K562 (cell line): ENCODE measurements at regions not wholly inside any gene's neighbourhood (a gene's known extent, or its start where the extent isn't known, plus 50 kb on each side); places are given as distances from the start of the nearest gene placed in this dataset.
A peak's percentile ranks its signal among the peaks of the same experiment; 100 is the strongest.

Experiments
- ATAC-seq: fragments of 200-7000 bp; cut with Tn5 transposase; 3 replicates; pipeline ENCODE4 v1.9.1; 2020; ENCODE audit warnings: moderate library complexity
- BruUV-seq: library from RNA; stranded (reverse); fragments of 400-500 nt; replicated peaks from 2 replicates; lab custom pipeline; 2021; lab: Mats Ljungman, UMichigan
- CTCF ChIA-PET: fragments of 300-600 bp; formaldehyde crosslinking; extraction: SDS; loops from one replicate; lab custom pipeline; 2021; ENCODE audit warnings: low intra/inter-chr PET ratio; lab: Yijun Ruan, JAX
- POLR2A ChIA-PET: fragments of 300-600, 350-650 bp; sonication (Branson Sonifier 250); formaldehyde crosslinking; extraction: SDS; loops from one replicate; lab custom pipeline; 2021; ENCODE audit warnings: antibody characterized with exemption, inconsistent platforms; lab: Yijun Ruan, JAX
- DNase-seq, 4 experiments: peaks; one replicate each; pipeline versions ENCODE4 v3.0.0 to v3.0.0-alpha.2; 2011 to 2018; ENCODE audit warnings: low spot score in 3 of 4, mixed read lengths in 3 of 4; ENCODE audit errors: extremely low read depth in 1 of 4
- FAIRE-seq: peaks from 2 replicates; lab custom pipeline; 2011; peaks lifted over from hg19 to GRCh38; lab: Jason Lieb, UNC
- H2AFZ ChIP-seq: 2 replicates; pipeline ENCODE4 v1.6.0; 2011; ENCODE audit warnings: low read depth, low read length, control low read depth, inconsistent platforms
- H3K27ac ChIP-seq: fragments of 200-600 bp; 3 replicates; pipeline ENCODE4 v1.8.0; 2011; ENCODE audit warnings: low read depth, mild to moderate bottlenecking, control low read depth, inconsistent platforms, low read length, moderate library complexity, mixed read lengths; ENCODE audit errors: extremely low read depth
- H3K27me3 ChIP-seq, 2 experiments: fragments of 300-600 bp in 1 of 2; 2 replicates in 1 of 2; 3 replicates in 1 of 2; pipeline versions ENCODE4 v1.6.0 to v1.8.0; 2011; ENCODE audit warnings: inconsistent platforms in 2 of 2, low read length in 2 of 2, mild to moderate bottlenecking in 1 of 2, mixed read lengths in 1 of 2, moderate library complexity in 1 of 2; ENCODE audit not compliant: control insufficient read depth in 2 of 2, insufficient read depth in 2 of 2
- H3K36me3 ChIP-seq: fragments of 300-600 bp; 3 replicates; pipeline ENCODE4 v1.8.0; 2011; ENCODE audit warnings: mild to moderate bottlenecking, low read length, inconsistent platforms; ENCODE audit not compliant: control insufficient read depth, insufficient read depth
- H3K4me1 ChIP-seq, 2 experiments: fragments of 200-600 bp in 1 of 2; replicated peaks in 1 of 2; 2 replicates in 1 of 2; 3 replicates in 1 of 2; pipeline versions ENCODE4 v1.5.1 to v1.8.0; 2011; ENCODE audit warnings: inconsistent platforms in 2 of 2, low read length in 2 of 2, mild to moderate bottlenecking in 1 of 2, mixed read lengths in 1 of 2, moderate library complexity in 1 of 2; ENCODE audit not compliant: control insufficient read depth in 2 of 2, insufficient read depth in 2 of 2
- H3K4me2 ChIP-seq: 2 replicates; pipeline ENCODE4 v1.6.1; 2011; ENCODE audit warnings: low read length, control low read depth, inconsistent platforms, mixed read lengths; ENCODE audit not compliant: insufficient read depth
- H3K4me3 ChIP-seq: fragments of 200-600 bp; sonication (generic), shearing (Covaris generic); 2 replicates; pipeline ENCODE4 v1.5.1; 2016; ENCODE audit warnings: control low read depth, inconsistent platforms
- H3K79me2 ChIP-seq: fragments of 200-600 bp; 3 replicates; pipeline ENCODE4 v1.8.0; 2011; ENCODE audit warnings: low read length, inconsistent platforms; ENCODE audit not compliant: control insufficient read depth, insufficient read depth
- H3K9ac ChIP-seq, 2 experiments: 2 replicates each; pipeline versions ENCODE4 v1.6.0 to v1.6.1; 2011; ENCODE audit warnings: low read depth in 2 of 2, low read length in 2 of 2, control low read depth in 1 of 2, inconsistent platforms in 1 of 2, mild to moderate bottlenecking in 1 of 2, mixed read lengths in 1 of 2; ENCODE audit not compliant: insufficient read depth in 1 of 2
- H3K9me1 ChIP-seq: one replicate; pipeline ENCODE4 v1.6.0; 2011; ENCODE audit warnings: inconsistent platforms, mild to moderate bottlenecking, low read length, moderate library complexity; ENCODE audit not compliant: control insufficient read depth, insufficient read depth
- H3K9me3 ChIP-seq: replicated peaks from 2 replicates; pipeline ENCODE4 v1.5.1; 2011; ENCODE audit warnings: low read depth, low read length, inconsistent platforms; ENCODE audit not compliant: control insufficient read depth, insufficient read depth
- H4K20me1 ChIP-seq: replicated peaks from 2 replicates; pipeline ENCODE4 v1.6.1; 2011; ENCODE audit warnings: low read length, inconsistent platforms, mixed read lengths; ENCODE audit not compliant: control insufficient read depth, insufficient read depth
- C11orf30 ChIP-seq: fragments of 450-650 bp; IDR thresholded peaks from 2 replicates; pipeline ENCODE4 v1.6.1; 2016; ENCODE audit warnings: low read depth, mild to moderate bottlenecking
- FOSL1 ChIP-seq: fragments of 200-800 bp; sonication (Bioruptor generic); conservative IDR thresholded peaks from 2 replicates; pipeline ENCODE4 v1.6.1; 2016; ENCODE audit warnings: missing genetic modification characterization, missing compliant biosample characterization
- HNRNPLL ChIP-seq: fragments of 200-400 bp; formaldehyde crosslinking; IDR thresholded peaks from 2 replicates; pipeline ENCODE4 v1.6.1; 2017; ENCODE audit warnings: low read length, low read depth, mild to moderate bottlenecking; ENCODE audit not compliant: poor library complexity, severe bottlenecking
- MECOM ChIP-seq: fragments of 250-450 bp; sonication (Bioruptor Pico); IDR thresholded peaks from 2 replicates; pipeline ENCODE4 v1.8.0; 2022; ENCODE audit warnings: inconsistent platforms
- RBM17 ChIP-seq: fragments of 200-400 bp; formaldehyde crosslinking; IDR thresholded peaks from 2 replicates; pipeline ENCODE4 v1.6.1; 2017; ENCODE audit warnings: low read depth, mild to moderate bottlenecking, low read length, borderline replicate concordance
- RHOXF2B ChIP-seq: fragments of 250-450 bp; sonication (Bioruptor Pico); conservative IDR thresholded peaks from 2 replicates; pipeline ENCODE4 v1.5.1; 2021
- TAF7 ChIP-seq: fragments of 450-650 bp; IDR thresholded peaks from 2 replicates; pipeline ENCODE4 v1.6.1; 2016; ENCODE audit warnings: missing genetic modification characterization, missing compliant biosample characterization
- ZNF316 ChIP-seq: fragments of 450-650 bp; IDR thresholded peaks from 2 replicates; pipeline ENCODE4 v1.6.1; 2016
- WGBS: fragments of 100-300 bp; shearing (Covaris generic); methylation state at CpG from one replicate; pipeline ENCODE4 v1.1.6; 2016; ENCODE audit warnings: low coverage, mixed read lengths; ENCODE audit not compliant: insufficient coverage; ENCODE audit errors: missing lambda C conversion rate; 5-methylcytosine and 5-hydroxymethylcytosine counted together
- in situ Hi-C: fragments of 300-500 bp; cut with MboI; formaldehyde crosslinking; loops from 4 replicates; pipeline ENCODE4 v1.15.0; 2018; ENCODE audit warnings: inconsistent platforms, mixed read lengths
- intact Hi-C: fragments of 100-400 bp; cut with micrococcal nuclease; formaldehyde crosslinking; loops from 2 replicates; pipeline ENCODE4 v1.14.2; 2022
- TF ChIP-seq, protein P1 (sequence below): fragments of 250-450 bp; sonication (Bioruptor Pico); IDR thresholded peaks from 2 replicates; pipeline ENCODE4 v1.9.0; 2021; ENCODE audit warnings: mild to moderate bottlenecking, inconsistent platforms
- TF ChIP-seq, protein P2 (sequence below): fragments of 450-650 bp; conservative IDR thresholded peaks from 2 replicates; pipeline ENCODE4 v1.6.1; 2016; ENCODE audit warnings: missing genetic modification characterization, low read depth, mild to moderate bottlenecking, missing compliant biosample characterization, moderate library complexity

DNA sequence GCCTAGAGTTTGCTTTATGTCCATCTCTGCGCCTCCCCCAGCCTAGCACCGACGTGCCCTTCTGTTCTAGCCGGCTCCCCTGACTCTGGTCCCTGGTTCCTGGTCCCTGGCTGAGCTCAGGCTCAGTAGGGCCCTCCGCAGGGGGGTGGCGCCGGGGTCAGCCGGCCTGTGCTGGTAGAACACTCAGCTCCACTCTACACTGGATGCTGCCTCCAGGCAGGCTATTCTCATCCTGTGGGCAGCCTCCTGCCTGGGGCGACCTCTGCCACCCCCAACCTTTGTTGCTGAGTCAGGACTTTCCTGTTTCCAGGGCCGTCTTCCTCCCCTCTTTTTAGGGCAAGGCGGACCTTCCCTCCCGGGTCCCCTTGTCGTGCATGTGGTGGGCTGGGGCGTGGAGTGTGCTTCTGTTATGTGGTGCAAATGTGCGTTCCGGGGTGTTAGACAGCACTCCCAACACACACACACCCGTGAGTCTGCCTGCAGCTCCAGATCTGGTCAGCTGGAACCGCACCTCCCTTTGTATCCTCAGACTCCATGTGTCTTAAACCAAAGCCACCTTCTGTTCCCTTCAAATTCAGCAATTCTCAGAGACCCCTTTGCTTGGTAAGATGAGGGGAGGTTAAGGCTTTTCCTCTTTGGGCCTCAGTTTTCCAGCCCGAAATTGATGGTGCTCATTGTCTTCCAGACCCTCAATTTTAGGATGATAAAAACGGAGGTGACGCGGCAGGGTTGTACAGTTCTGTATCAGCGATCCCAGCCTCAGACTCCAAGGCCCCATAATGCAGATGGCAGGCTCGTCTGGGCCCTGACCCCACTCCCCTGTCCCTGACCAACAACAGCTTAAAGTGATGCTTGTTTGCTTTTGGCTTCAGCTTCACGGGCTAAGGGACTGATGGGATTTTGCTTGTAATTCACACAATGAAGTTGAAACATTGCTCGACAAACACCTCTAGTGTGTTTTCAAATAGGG lies 1327.9 kb downstream of the BRD1 start:
- no peak overlapping the region for H3K4me2 ChIP-seq
- FAIRE-seq = no peak

More for the DNA sequence above, 1327.9 kb downstream of the BRD1 start:
- TF ChIP-seq RHOXF2B = no peak
- TF ChIP-seq ZNF316 = peak; percentile 14; the same call in 1 of the 2 replicates
- TF ChIP-seq MECOM (CRISPR knock-in tag) = no peak
- TF ChIP-seq, protein P1, sequence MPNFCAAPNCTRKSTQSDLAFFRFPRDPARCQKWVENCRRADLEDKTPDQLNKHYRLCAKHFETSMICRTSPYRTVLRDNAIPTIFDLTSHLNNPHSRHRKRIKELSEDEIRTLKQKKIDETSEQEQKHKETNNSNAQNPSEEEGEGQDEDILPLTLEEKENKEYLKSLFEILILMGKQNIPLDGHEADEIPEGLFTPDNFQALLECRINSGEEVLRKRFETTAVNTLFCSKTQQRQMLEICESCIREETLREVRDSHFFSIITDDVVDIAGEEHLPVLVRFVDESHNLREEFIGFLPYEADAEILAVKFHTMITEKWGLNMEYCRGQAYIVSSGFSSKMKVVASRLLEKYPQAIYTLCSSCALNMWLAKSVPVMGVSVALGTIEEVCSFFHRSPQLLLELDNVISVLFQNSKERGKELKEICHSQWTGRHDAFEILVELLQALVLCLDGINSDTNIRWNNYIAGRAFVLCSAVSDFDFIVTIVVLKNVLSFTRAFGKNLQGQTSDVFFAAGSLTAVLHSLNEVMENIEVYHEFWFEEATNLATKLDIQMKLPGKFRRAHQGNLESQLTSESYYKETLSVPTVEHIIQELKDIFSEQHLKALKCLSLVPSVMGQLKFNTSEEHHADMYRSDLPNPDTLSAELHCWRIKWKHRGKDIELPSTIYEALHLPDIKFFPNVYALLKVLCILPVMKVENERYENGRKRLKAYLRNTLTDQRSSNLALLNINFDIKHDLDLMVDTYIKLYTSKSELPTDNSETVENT = no peak
- no peak for TF ChIP-seq TAF7 (tag)
- TF ChIP-seq, protein P2, sequence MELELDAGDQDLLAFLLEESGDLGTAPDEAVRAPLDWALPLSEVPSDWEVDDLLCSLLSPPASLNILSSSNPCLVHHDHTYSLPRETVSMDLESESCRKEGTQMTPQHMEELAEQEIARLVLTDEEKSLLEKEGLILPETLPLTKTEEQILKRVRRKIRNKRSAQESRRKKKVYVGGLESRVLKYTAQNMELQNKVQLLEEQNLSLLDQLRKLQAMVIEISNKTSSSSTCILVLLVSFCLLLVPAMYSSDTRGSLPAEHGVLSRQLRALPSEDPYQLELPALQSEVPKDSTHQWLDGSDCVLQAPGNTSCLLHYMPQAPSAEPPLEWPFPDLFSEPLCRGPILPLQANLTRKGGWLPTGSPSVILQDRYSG (tag) = no peak
- TF ChIP-seq HNRNPLL = no peak
- TF ChIP-seq FOSL1 = no peak
- no peak for TF ChIP-seq RBM17
- peak; percentile 32; the same call in 1 of the 2 replicates for TF ChIP-seq C11orf30
- intact Hi-C loops = no loop called here
- Histone ChIP-seq H3K9me1 (no peaks in the 10 kb centered on the region), H3K36me3 (no peaks in the 10 kb centered on the region), H3K4me1 (no peaks in the 10 kb centered on the region), H3K27ac (no peak overlapping the region), H4K20me1 (0 out of 2 replicates have a peak, but pooled peaks cover 5% of the 10 kb centered on the region), H2AFZ (no peak overlapping the region), H3K79me2 (no peaks in the 10 kb centered on the region), H3K27me3 (peaks cover 2 to 29% of the 10 kb centered on the region in 2 experiments; a peak in 3 of 5 replicates), H3K9ac (no peak overlapping the region), H3K4me3 (no peak overlapping the region), H3K9me3 (no peaks in the 10 kb centered on the region)
- 1% methylated on average over 21 of the region's 26 CpGs for WGBS
- BruUV-seq = no TSS peak
- ChIA-PET POLR2A (interaction anchor here (0.6 kb wide), 1 partner anchor 47 kb away, joined by 3 read pairs; no protein-coding TSS in a partner anchor), CTCF (no interaction called here)
- DNase-seq (no peak), ATAC-seq (no peak)
- in situ Hi-C loops = loop anchor here (25.0 kb wide), 1 partner anchor 912 kb away; no protein-coding TSS in a partner anchor
